Retina (tissue), 1 donor: ENCODE measurements at regions not wholly inside any gene's neighbourhood (a gene's known extent, or its start where the extent isn't known, plus 50 kb on each side); places are given as distances from the start of the nearest gene placed in this dataset.
"Not testable (repeated sequence)": the region's sequence is repeated elsewhere in the genome, so short reads cannot be mapped to it uniquely, and the experiment has no call there.

ENCODE experiments used
- DNase-seq: peaks from one replicate; pipeline ENCODE4 v3.0.0-alpha.2; 2016

DNA sequence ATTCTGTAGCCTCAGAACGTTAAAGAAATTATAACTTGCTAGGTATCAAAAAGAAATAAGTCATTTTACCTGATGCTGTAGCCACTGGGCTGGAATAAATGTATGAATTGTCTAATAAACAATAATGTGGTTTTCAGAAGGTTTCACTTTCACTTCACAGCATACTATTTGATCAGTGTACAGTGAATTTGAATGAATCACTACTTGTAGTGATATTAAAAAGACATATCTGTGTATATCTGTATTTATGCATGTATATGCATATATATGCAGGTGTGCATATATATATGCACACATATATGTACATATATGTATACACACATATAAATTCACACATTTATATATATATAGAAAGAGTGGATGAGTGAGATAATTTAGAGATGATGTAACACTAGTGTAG lies 440.0 kb upstream of the PCDH10 start:
- DNase-seq: no peak

DNA sequence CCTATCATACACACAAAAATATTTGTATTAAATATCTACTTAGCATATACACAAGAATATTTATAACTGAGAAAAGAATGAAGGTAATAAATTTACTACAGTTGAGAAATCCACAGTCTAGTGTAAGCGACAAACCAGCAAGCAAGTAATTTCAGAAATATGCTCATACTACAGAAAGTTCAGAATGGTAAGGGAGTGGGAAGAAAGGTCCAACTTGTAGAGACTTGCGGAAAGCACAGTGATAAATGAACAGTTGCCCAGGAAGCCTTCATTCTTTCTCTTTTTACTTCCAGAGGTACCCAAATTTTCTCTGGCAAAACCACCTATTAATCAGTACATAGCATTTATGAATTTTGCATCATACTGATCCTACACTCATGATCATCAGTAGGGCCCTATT lies 438.1 kb upstream of the PCDH10 start:
- no peak for DNase-seq

GRCh38 chr4:132737344-132737743 lies 411.8 kb upstream of the PCDH10 start:
- DNase-seq: no peak

GRCh38 chr4:132759199-132759780 lies 389.8 kb upstream of the PCDH10 start:
- DNase-seq: no peak

DNA sequence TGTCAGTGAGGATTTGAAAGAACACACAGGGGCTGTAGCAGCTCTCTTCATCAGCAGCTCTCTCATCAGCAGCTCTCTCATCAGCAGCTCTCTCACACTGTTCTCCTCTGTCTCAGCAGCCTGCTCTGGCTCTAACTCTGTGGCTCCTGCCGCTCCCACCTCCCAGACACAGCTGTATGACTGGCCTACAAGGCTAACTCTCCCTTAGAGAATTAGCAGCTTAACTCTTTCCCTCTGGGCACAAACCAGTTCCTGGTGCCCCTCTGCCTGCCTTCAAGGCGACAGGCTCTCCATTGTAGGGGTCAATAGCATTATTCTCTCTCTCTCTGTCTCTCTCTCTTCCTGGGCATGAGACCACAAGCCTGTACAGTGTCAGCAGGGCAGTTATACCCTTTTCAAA lies 385.6 kb upstream of the PCDH10 start:
- no peak for DNase-seq

DNA sequence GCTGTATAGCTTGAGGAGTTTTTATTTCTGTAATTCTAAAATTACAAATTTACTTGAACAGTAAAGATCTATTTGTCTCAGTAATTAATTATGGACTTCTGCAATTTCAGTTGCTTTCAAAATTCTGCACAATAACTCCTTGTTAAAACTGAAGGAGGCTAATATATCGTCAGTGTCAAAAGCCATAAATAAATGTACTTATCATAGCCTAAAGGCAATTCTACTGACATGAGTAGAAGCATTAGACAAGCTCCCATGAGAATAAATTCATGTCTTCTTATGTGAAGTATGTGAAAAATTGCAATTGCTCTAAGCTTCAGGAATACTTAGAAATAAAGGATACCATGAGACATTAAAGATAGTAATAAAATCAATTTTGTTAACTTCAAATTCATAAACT lies 381.2 kb upstream of the PCDH10 start:
- no peak for DNase-seq

GRCh38 chr4:132770776-132771175 lies 378.3 kb upstream of the PCDH10 start:
- no peak for DNase-seq

DNA sequence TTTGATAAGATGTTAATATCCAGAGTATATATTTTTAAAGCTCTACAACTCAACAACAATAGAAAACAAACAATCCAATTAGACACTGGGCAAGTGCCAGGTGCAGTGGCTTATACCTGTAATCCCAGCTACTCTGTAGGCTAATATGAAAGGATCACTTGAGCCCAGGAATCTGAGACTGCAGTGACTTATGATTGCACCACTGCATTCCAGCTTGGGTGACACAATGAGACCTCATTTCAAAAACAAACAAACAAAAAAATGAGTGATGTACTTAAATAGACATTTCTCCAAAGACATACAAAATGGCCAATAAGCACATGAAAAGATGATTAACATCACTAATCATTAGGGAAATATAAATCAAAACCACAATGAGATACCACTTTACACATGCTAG lies 356.8 kb upstream of the PCDH10 start:
- no peak for DNase-seq

GRCh38 chr4:132797856-132798255 lies 351.2 kb upstream of the PCDH10 start:
- DNase-seq: no peak

- peak; percentile 50 for DNase-seq
These were observed 339.6 kb upstream of the PCDH10 start for GRCh38 chr4:132809298-132810032.

GRCh38 chr4:132813061-132813460 lies 336.0 kb upstream of the PCDH10 start:
- not testable (repeated sequence) for DNase-seq

- DNase-seq: no peak
These were observed 331.0 kb upstream of the PCDH10 start for GRCh38 chr4:132818091-132818490.

DNA sequence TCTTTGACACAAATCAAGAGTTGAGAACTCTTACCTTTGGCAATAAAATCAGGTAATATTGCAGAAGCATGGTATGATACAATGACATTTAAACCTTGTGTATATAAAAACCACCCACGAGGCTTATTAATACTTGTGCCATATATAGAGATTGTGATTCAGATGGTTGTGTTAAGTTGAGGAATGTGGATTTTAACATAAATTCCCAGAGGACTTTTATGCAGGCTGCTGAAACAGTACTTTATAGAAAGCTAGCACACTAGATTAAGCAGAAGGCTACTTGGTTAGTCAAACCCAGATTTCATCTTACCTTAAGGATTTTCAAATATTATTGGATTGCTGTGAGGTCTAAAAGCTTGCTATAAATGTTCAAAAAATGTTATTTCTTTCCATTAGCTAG lies 325.7 kb upstream of the PCDH10 start:
- DNase-seq: no peak

DNA sequence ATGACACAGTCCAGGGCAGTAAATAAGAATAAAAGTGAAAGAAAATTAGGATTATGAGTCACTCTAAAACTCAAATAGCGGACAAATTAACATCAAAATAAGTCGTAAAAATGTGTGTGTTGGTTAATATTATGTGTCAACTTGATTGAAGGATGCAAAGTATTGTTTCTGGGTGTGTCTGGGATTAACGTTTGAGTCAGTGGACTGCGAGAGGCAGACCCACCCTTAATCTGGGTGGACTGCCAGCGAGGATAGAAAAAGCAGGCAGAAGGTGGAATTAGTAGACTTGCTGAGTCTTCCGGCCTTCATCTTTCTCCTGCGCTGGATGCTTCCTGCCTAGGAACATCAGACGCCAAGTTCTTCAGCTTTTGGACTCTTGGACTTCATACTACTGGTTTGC lies 324.3 kb upstream of the PCDH10 start:
- DNase-seq: no peak

GRCh38 chr4:132827522-132827921 lies 321.6 kb upstream of the PCDH10 start:
- no peak for DNase-seq

GRCh38 chr4:132838244-132838643 lies 310.9 kb upstream of the PCDH10 start:
- no peak for DNase-seq

DNA sequence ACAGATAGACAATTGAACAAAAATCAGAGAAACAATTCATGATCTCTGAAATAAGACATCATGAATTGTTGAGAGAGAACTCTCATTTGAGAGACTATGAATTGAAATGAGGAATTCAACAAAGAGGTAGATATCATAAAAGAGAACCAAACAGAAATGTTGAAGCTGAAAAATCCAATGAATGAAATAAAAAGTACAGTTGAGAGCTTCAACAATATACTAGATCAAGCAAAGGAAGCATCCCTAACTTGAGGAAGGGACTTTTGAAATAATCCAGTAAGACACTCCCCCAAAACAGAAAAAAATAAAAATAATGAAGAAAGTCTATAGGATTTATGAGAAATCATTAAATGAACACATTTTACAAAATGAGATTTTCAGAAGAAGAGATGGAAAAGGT lies 310.0 kb upstream of the PCDH10 start:
- no peak for DNase-seq

DNA sequence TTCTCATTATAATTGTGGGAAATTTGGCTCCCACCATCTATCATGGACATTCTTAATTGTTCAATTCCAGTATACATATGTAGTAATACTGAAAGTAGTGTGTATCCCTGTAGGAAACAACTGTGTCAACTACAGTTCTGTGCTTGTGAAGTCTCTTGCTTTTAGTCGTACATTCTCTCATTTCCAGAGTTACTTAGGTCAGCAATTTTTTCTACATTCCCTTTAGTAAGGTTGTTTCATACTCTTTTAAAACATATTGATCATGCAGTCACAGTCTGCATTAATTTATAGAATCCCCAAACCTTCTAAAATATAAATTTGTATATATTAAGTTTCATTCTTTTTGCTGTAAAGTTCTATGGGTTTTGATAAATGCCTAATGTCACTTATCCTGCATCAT lies 289.2 kb upstream of the PCDH10 start:
- DNase-seq: no peak

DNA sequence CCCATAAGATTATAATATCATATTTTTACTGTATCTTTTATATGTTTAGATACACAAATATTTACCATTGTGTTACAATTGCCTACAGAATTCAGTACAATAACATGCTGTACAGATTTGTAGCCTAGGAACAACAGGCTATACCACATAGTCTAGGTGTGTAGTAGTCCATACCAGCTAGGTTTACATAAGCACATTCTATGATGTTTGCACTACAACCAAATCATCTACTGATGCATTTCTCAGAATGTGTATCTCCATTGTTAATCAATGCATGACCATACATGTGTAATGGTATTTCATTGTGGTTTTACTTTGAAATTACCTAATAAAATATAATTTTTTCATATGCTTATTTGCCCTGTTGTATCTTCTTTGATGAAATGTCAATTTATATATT lies 288.1 kb upstream of the PCDH10 start:
- no peak for DNase-seq

GRCh38 chr4:132863619-132864018 lies 285.5 kb upstream of the PCDH10 start:
- DNase-seq: no peak

DNA sequence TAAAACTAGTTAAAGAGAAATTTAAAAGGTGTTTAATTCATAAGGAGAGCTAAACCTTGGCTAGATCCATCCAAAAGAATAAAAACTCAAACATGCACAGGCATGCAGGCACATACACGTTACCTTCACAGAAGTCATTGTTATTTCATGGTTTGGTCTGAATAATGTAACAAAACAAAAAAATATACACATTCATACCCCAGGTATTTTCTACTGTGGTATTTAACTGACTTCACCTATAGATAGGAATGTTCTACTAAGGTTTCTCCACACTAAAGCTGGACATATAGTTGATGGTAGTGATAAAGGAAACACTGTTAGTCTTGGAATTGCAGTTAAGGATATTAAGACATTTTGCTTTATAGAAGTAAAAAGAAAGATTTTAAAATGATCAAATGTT lies 283.6 kb upstream of the PCDH10 start:
- no peak for DNase-seq

DNA sequence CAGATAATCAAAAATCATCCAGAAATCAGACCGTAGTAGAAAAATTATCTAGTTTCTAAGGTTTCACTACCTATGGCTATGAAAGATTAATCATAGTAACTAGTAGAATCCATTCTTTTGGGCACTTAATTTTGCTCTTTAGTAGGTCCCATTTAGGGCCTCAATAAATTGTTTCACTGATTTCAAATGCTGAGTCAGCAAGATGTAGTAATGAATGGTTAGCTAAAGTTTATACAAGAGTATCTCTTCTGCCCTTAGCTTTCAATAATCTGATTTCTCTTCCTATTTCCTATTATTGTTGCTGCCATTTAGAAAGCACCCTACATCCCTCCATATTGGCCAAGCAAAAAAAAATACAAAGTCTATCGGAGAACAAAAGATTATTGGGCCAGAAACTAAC lies 283.2 kb upstream of the PCDH10 start:
- DNase-seq: no peak

GRCh38 chr4:132866616-132867015 lies 282.5 kb upstream of the PCDH10 start:
- no peak for DNase-seq

GRCh38 chr4:132893787-132894186 lies 255.3 kb upstream of the PCDH10 start:
- DNase-seq: no peak

DNA sequence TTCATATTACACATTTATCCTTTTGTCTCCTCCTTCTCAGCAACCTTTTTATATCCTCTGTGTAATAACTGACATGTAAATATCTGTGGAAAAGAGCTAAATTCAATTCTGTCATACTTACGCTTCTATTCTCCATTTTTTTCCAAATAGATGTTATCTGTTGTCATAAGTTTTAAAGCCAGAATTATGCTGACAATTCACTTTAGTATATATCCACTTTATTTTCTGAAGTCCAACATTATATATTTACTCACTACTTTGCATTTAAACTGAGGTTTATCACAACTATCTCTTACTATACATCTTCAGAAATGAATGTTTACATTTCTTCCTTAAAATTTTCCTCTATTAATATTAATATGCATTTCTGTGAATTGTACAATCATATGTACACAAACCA lies 247.9 kb upstream of the PCDH10 start:
- DNase-seq: no peak
